HEK293 (cell line): ENCODE measurements at regions not wholly inside any gene's neighbourhood (a gene's known extent, or its start where the extent isn't known, plus 50 kb on each side); places are given as distances from the start of the nearest gene placed in this dataset.
"Not testable (repeated sequence)": the region's sequence is repeated elsewhere in the genome, so short reads cannot be mapped to it uniquely, and the experiment has no call there.

Experiments
- CTCF ChIA-PET: fragments of 350-600 bp; formaldehyde crosslinking; extraction: SDS; loops from one replicate; lab custom pipeline; 2021; ENCODE audit warnings: antibody characterized with exemption; lab: Yijun Ruan, JAX
- POLR2A ChIA-PET: fragments of 300-600 bp; formaldehyde crosslinking; extraction: SDS; loops from one replicate; lab custom pipeline; 2020; ENCODE audit warnings: antibody characterized with exemption, inconsistent platforms; lab: Yijun Ruan, JAX
- H3K27ac ChIP-seq: fragments of 200-500 bp; sonication (Bioruptor generic); 2 replicates; pipeline ENCODE4 v1.5.1; 2014; ENCODE audit warnings: low read depth, low read length, control low read depth, inconsistent platforms; ENCODE audit errors: extremely low read depth
- H3K36me3 ChIP-seq, 2 experiments: fragments of 200-500 bp in 1 of 2; sonication (Bioruptor generic) in 1 of 2; 1 replicate in 1 of 2; 2 replicates in 1 of 2; pipeline ENCODE4 v1.5.1; 2014 to 2017; ENCODE audit warnings: inconsistent platforms in 2 of 2, low read length in 2 of 2; ENCODE audit not compliant: control insufficient read depth in 2 of 2, insufficient read depth in 1 of 2
- H3K4me1 ChIP-seq: fragments of 200-500 bp; sonication (Bioruptor generic); 2 replicates; pipeline ENCODE4 v1.5.1; 2014; ENCODE audit warnings: mild to moderate bottlenecking, low read length, inconsistent platforms; ENCODE audit not compliant: control insufficient read depth, insufficient read depth
- H3K4me3 ChIP-seq: 2 replicates; pipeline ENCODE4 v1.5.1; 2011; ENCODE audit warnings: low read depth, mild to moderate bottlenecking, control low read depth, low read length, moderate library complexity
- H3K9me3 ChIP-seq: fragments of 200-500 bp; sonication (Bioruptor generic); 2 replicates; pipeline ENCODE4 v1.5.1; 2014; ENCODE audit warnings: low read depth, low read length, inconsistent platforms; ENCODE audit not compliant: control insufficient read depth, insufficient read depth
- KLF16 ChIP-seq: fragments of 450-650 bp; formaldehyde crosslinking; IDR thresholded peaks from 2 replicates; pipeline ENCODE4 v1.5.1; 2017; ENCODE audit warnings: missing biosample characterization, missing genetic modification characterization
- MEIS1 ChIP-seq: sonication (generic); formaldehyde crosslinking; IDR thresholded peaks from 2 replicates; pipeline ENCODE4 v1.8.1; 2022; ENCODE audit warnings: missing genetic modification reagents, mild to moderate bottlenecking, borderline replicate concordance
- SCRT1 ChIP-seq: fragments of 450-650 bp; formaldehyde crosslinking; IDR thresholded peaks from 2 replicates; pipeline ENCODE4 v1.5.1; 2016; ENCODE audit warnings: missing biosample characterization, missing genetic modification characterization, borderline replicate concordance
- WT1 ChIP-seq: fragments of 450-650 bp; formaldehyde crosslinking; IDR thresholded peaks from 2 replicates; pipeline ENCODE4 v1.5.1; 2016; ENCODE audit warnings: missing biosample characterization, missing genetic modification characterization
- ZFP3 ChIP-seq: fragments of 450-650 bp; formaldehyde crosslinking; IDR thresholded peaks from 2 replicates; pipeline ENCODE4 v1.5.1; 2016; ENCODE audit warnings: low read depth, missing biosample characterization, missing genetic modification characterization
- ZNF121 ChIP-seq: fragments of 450-650 bp; formaldehyde crosslinking; IDR thresholded peaks from 2 replicates; pipeline ENCODE4 v1.5.1; 2016; ENCODE audit warnings: missing biosample characterization, missing genetic modification characterization
- ZNF157 ChIP-seq: fragments of 450-650 bp; formaldehyde crosslinking; IDR thresholded peaks from 2 replicates; pipeline ENCODE4 v1.5.1; 2016; ENCODE audit warnings: missing biosample characterization, missing genetic modification characterization
- ZNF211 ChIP-seq: fragments of 450-650 bp; formaldehyde crosslinking; IDR thresholded peaks from 2 replicates; pipeline ENCODE4 v1.5.1; 2016; ENCODE audit warnings: low read depth, missing biosample characterization, missing genetic modification characterization
- ZNF24 ChIP-seq: fragments of 450-650 bp; formaldehyde crosslinking; IDR thresholded peaks from 2 replicates; pipeline ENCODE4 v1.5.1; 2016; ENCODE audit warnings: missing biosample characterization, missing genetic modification characterization
- ZNF292 ChIP-seq: fragments of 450-650 bp; formaldehyde crosslinking; IDR thresholded peaks from 2 replicates; pipeline ENCODE4 v1.5.1; 2016; ENCODE audit warnings: low read depth, missing biosample characterization, missing genetic modification characterization, borderline replicate concordance
- ZNF350 ChIP-seq: fragments of 450-650 bp; formaldehyde crosslinking; IDR thresholded peaks from 2 replicates; pipeline ENCODE4 v1.5.0; 2017; ENCODE audit warnings: missing biosample characterization, mild to moderate bottlenecking, missing genetic modification characterization
- ZNF354C ChIP-seq: fragments of 450-650 bp; formaldehyde crosslinking; IDR thresholded peaks from 2 replicates; pipeline ENCODE4 v1.5.1; 2016; ENCODE audit warnings: missing biosample characterization, missing genetic modification characterization, low read depth, borderline replicate concordance
- ZNF544 ChIP-seq: fragments of 450-650 bp; formaldehyde crosslinking; IDR thresholded peaks from 2 replicates; pipeline ENCODE4 v1.5.0; 2017; ENCODE audit warnings: missing biosample characterization, missing genetic modification characterization
- ZNF560 ChIP-seq: fragments of 450-650 bp; formaldehyde crosslinking; IDR thresholded peaks from 2 replicates; pipeline ENCODE4 v1.5.1; 2017; ENCODE audit warnings: missing biosample characterization, missing genetic modification characterization, borderline replicate concordance
- ZNF561 ChIP-seq: fragments of 450-650 bp; IDR thresholded peaks from 2 replicates; pipeline ENCODE4 v1.5.1; 2018; ENCODE audit warnings: missing biosample characterization, missing genetic modification characterization, borderline replicate concordance
- ZNF623 ChIP-seq: fragments of 450-650 bp; formaldehyde crosslinking; IDR thresholded peaks from 2 replicates; pipeline ENCODE4 v1.5.1; 2016; ENCODE audit warnings: missing biosample characterization, missing genetic modification characterization
- ZNF629 ChIP-seq: fragments of 450-650 bp; formaldehyde crosslinking; IDR thresholded peaks from 2 replicates; pipeline ENCODE4 v1.5.1; 2017; ENCODE audit warnings: missing biosample characterization, missing genetic modification characterization
- ZNF76 ChIP-seq: fragments of 450-650 bp; formaldehyde crosslinking; IDR thresholded peaks from 2 replicates; pipeline ENCODE4; 2016; ENCODE audit warnings: low read depth, missing biosample characterization, missing genetic modification characterization, borderline replicate concordance
- TF ChIP-seq, protein P1 (sequence below): fragments of 450-650 bp; formaldehyde crosslinking; conservative IDR thresholded peaks from 2 replicates; pipeline ENCODE4 v1.5.1; 2016; ENCODE audit warnings: low read depth, missing biosample characterization, missing genetic modification characterization
- TF ChIP-seq, protein P2 (sequence below): fragments of 450-650 bp; formaldehyde crosslinking; IDR thresholded peaks from 2 replicates; pipeline ENCODE4 v1.5.1; 2016; ENCODE audit warnings: missing biosample characterization, missing genetic modification characterization

DNA sequence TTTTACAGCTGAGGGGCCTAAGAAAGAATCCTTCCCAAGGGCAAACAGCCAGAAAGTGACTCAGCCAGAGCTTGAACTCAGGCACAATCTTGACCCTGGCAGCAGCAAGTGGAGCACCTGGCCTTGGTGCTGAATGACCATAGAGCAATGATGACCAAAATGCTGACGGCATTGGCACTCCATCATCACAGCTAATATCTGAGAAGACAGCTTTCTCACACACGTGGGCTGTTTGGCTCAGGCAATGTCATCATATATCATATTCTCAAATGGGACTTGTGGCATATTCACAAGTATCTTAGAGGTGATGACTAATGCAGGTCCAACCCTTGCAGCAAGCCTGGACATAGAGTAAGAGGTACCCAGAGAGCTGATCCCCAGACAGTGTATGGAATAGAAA lies 443.9 kb upstream of the MYT1L start (continued):
- TF ChIP-seq, protein P1, sequence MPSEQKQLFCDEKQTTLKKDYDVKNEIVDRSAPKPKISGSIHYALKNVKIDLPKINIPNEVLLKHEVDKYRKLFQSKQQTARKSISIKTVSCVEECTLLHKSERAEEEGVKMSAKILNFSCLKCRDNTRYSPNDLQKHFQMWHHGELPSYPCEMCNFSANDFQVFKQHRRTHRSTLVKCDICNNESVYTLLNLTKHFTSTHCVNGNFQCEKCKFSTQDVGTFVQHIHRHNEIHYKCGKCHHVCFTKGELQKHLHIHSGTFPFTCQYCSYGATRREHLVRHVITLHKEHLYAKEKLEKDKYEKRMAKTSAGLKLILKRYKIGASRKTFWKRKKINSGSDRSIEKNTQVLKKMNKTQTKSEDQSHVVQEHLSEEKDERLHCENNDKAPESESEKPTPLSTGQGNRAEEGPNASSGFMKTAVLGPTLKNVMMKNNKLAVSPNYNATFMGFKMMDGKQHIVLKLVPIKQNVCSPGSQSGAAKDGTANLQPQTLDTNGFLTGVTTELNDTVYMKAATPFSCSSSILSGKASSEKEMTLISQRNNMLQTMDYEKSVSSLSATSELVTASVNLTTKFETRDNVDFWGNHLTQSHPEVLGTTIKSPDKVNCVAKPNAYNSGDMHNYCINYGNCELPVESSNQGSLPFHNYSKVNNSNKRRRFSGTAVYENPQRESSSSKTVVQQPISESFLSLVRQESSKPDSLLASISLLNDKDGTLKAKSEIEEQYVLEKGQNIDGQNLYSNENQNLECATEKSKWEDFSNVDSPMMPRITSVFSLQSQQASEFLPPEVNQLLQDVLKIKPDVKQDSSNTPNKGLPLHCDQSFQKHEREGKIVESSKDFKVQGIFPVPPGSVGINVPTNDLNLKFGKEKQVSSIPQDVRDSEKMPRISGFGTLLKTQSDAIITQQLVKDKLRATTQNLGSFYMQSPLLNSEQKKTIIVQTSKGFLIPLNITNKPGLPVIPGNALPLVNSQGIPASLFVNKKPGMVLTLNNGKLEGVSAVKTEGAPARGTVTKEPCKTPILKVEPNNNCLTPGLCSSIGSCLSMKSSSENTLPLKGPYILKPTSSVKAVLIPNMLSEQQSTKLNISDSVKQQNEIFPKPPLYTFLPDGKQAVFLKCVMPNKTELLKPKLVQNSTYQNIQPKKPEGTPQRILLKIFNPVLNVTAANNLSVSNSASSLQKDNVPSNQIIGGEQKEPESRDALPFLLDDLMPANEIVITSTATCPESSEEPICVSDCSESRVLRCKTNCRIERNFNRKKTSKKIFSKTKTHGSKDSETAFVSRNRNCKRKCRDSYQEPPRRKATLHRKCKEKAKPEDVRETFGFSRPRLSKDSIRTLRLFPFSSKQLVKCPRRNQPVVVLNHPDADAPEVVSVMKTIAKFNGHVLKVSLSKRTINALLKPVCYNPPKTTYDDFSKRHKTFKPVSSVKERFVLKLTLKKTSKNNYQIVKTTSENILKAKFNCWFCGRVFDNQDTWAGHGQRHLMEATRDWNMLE (tag by site-specific recombination), result no peak
- TF ChIP-seq ZNF24 (tag by site-specific recombination) (no peak), ZNF211 (tag by site-specific recombination) (no peak), ZNF76 (no peak), KLF16 (no peak), ZNF292 (tag by site-specific recombination) (no peak), ZNF157 (tag by site-specific recombination) (no peak)

DNA sequence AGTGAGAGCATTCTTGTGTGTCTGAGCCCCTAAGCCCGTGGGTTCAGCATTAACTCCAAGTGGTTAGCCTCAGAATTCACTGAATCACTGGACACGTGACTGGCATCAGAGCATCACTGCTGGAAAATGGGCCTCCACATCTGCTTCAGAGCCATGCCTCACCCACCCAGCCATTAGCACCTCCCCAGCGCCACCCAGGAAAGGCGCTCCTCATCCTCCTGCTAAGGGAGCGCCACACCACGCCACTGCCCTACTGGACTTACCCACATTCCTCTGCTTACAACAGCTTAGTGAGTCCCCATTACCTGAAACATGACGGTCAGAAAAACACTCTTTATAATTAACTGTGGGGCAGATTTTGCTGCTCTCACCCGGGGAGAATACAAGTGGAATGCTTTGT lies 442.6 kb upstream of the MYT1L start:
- POLR2A ChIA-PET, result no interaction called here
- no peak for TF ChIP-seq ZFP3 (tag by site-specific recombination)
- TF ChIP-seq ZNF629 (tag by site-specific recombination), result no peak
- no peak for TF ChIP-seq ZNF561 (tag by site-specific recombination)
- no peak for TF ChIP-seq ZNF354C (tag by site-specific recombination)
- TF ChIP-seq, protein P2, sequence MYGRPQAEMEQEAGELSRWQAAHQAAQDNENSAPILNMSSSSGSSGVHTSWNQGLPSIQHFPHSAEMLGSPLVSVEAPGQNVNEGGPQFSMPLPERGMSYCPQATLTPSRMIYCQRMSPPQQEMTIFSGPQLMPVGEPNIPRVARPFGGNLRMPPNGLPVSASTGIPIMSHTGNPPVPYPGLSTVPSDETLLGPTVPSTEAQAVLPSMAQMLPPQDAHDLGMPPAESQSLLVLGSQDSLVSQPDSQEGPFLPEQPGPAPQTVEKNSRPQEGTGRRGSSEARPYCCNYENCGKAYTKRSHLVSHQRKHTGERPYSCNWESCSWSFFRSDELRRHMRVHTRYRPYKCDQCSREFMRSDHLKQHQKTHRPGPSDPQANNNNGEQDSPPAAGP (tag by site-specific recombination), result no peak
- no peak for TF ChIP-seq ZNF560 (tag by site-specific recombination)
- TF ChIP-seq ZNF121 (tag by site-specific recombination), result no peak
- no peak for TF ChIP-seq WT1 (tag by site-specific recombination)
- TF ChIP-seq ZNF623 (tag by site-specific recombination), result no peak
- no peak for TF ChIP-seq SCRT1 (tag by site-specific recombination)
- no peak for TF ChIP-seq ZNF544 (tag by site-specific recombination)
- TF ChIP-seq MEIS1 (CRISPR knock-in tag), result no peak
- TF ChIP-seq ZNF350 (tag by site-specific recombination), result no peak
- TF ChIP-seq, all 188 proteins: peak for 0
- Histone ChIP-seq H3K4me1 (no peaks in the 10 kb centered on the region), H3K4me3 (no peak overlapping the region), H3K36me3 (no peaks in the 10 kb centered on the region), H3K27ac (no peak overlapping the region), H3K9me3 (no peaks in the 10 kb centered on the region)
- CTCF ChIA-PET, result no interaction called here

DNA sequence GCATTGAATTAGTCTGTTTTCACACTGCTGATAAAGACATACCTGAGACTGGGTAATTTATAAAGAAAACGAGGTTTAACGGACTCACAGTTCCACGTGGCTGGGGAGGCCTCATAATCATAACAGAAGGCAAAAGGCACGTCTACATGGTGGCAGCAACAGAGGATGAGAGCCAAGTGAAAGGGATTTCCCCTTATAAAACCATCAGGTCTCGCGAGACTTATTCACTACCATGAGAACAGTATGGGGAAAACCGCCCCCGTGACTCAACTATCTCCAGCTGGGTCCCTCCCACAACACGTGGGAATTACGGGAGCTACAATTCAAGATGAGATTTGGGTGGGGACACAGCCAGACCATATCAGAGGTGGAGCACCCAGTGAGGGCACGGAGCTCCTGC lies 442.0 kb upstream of the MYT1L start:
- CTCF ChIA-PET, result interaction anchor here (0.6 kb wide), 1 partner anchor 647 kb away, joined by 5 read pairs; no protein-coding TSS in a partner anchor
- POLR2A ChIA-PET, H3K4me1 ChIP-seq, H3K4me3 ChIP-seq, H3K9me3 ChIP-seq, H3K27ac ChIP-seq, H3K36me3 ChIP-seq: not testable (repeated sequence)
